ENCODE measurements at regions not wholly inside any gene's neighbourhood (a gene's known extent, or its start where the extent isn't known, plus 50 kb on each side); places are given as distances from the start of the nearest gene placed in this dataset.

- no peak for DNase-seq
- Histone ChIP-seq H3K27me3 (replicated peaks) (no peaks in the 10 kb centered on the region), H3K4me3 (ENCODE audit: low read depth, low read length) (no peak overlapping the region), H3K27ac (no peak overlapping the region), H3K36me3 (replicated peaks) (no peaks in the 10 kb centered on the region)
- TF ChIP-seq CTCF (IDR thresholded peaks at IDR 0.05; ENCODE audit: low read depth, low read length, missing control alignments): no peak
- in situ Hi-C loops (cut with HindIII; ENCODE audit: low pct_ligation_motif_present, low sequenced_read_pairs): no loop called here
Observed at GRCh38 chr5:3139499-3139931, 388.0 kb upstream of the IRX2 start.

- in situ Hi-C loops (cut with HindIII; ENCODE audit: low pct_ligation_motif_present, low sequenced_read_pairs): no loop called here
- DNase-seq: no peak
- no peak for TF ChIP-seq CTCF (IDR thresholded peaks at IDR 0.05; ENCODE audit: low read depth, low read length, missing control alignments)
Observed at GRCh38 chr5:3131161-3131560, 379.7 kb upstream of the IRX2 start.

GRCh38 chr5:3129252-3129651, 377.8 kb upstream of the IRX2 start:
- TF ChIP-seq CTCF (IDR thresholded peaks at IDR 0.05; ENCODE audit: low read depth, low read length, missing control alignments): no peak
- no peak overlapping the region for H3K27ac ChIP-seq
- no peak overlapping the region for H3K4me3 ChIP-seq (ENCODE audit: low read depth, low read length)
- H3K36me3 ChIP-seq (replicated peaks): no peaks in the 10 kb centered on the region
- H3K27me3 ChIP-seq (replicated peaks): no peaks in the 10 kb centered on the region
- in situ Hi-C loops (cut with HindIII; ENCODE audit: low pct_ligation_motif_present, low sequenced_read_pairs): no loop called here
- no peak for DNase-seq

More at GRCh38 chr5:3131161-3131560, 379.7 kb upstream of the IRX2 start:
- Histone ChIP-seq H3K4me3 (ENCODE audit: low read depth, low read length) (no peak overlapping the region), H3K36me3 (replicated peaks) (no peaks in the 10 kb centered on the region), H3K27me3 (replicated peaks) (no peaks in the 10 kb centered on the region), H3K27ac (no peak overlapping the region)

DNA sequence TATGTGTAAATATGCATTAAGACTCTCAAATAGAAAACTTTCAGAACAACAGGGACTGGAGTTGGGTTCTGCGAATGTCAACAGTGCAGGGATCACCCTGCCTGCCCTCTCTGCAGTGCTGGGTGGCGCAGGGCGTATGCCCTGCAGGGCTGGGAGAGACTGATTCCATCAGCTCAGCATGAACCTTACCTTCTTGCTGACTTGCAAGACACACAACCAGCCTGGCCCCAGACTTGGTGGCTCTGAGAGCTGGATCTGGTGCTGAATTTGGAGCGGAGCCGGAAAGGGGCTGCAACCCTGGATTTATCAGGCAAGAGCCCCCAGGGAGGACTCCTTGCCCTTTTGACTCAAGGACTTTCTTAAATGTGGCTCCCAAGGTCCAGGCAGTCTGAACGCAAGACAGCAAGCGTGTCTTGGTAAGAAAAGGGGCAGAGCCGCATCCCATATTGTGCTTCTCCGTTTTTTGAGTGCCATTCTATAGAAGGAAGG, 376.0 kb upstream of the IRX2 start:
- no peak for DNase-seq
- no peaks in the 10 kb centered on the region for H3K27me3 ChIP-seq (replicated peaks)
- no peak for TF ChIP-seq CTCF (IDR thresholded peaks at IDR 0.05; ENCODE audit: low read depth, low read length, missing control alignments)
- no peak overlapping the region for H3K27ac ChIP-seq
- no peak overlapping the region for H3K4me3 ChIP-seq (ENCODE audit: low read depth, low read length)
- in situ Hi-C loops (cut with HindIII; ENCODE audit: low pct_ligation_motif_present, low sequenced_read_pairs): no loop called here
- no peaks in the 10 kb centered on the region for H3K36me3 ChIP-seq (replicated peaks)

DNA sequence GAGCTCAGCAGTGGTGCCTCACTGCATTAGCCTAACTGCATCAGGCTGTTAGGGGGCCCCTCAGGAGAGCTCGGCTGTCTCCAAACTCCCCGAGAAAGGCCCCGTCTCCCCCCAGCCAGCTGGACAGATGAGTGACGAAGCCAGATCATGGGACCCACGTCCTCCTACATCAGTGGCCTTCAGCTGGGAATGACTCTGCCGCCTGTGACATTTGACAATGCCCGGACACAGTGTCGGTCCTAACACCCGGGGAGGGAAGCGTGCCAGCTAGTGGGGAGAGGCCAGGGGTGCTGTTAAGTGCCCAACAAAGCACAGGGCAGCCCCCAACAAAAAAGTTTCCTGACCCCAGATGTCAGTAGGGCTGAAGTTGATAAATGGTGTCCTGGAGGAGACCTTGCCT, 375.2 kb upstream of the IRX2 start:
- H3K27me3 ChIP-seq (replicated peaks): no peaks in the 10 kb centered on the region
- in situ Hi-C loops (cut with HindIII; ENCODE audit: low pct_ligation_motif_present, low sequenced_read_pairs): no loop called here
- DNase-seq: no peak
- H3K36me3 ChIP-seq (replicated peaks): no peaks in the 10 kb centered on the region
- no peak overlapping the region for H3K27ac ChIP-seq
- TF ChIP-seq CTCF (IDR thresholded peaks at IDR 0.05; ENCODE audit: low read depth, low read length, missing control alignments): no peak
- no peak overlapping the region for H3K4me3 ChIP-seq (ENCODE audit: low read depth, low read length)

GRCh38 chr5:3124410-3124809, 372.9 kb upstream of the IRX2 start:
- in situ Hi-C loops (cut with HindIII; ENCODE audit: low pct_ligation_motif_present, low sequenced_read_pairs): no loop called here
- Histone ChIP-seq H3K36me3 (replicated peaks) (no peaks in the 10 kb centered on the region), H3K27ac (no peak overlapping the region), H3K4me3 (ENCODE audit: low read depth, low read length) (no peak overlapping the region), H3K27me3 (replicated peaks) (no peaks in the 10 kb centered on the region)
- TF ChIP-seq CTCF (IDR thresholded peaks at IDR 0.05; ENCODE audit: low read depth, low read length, missing control alignments): no peak
- no peak for DNase-seq
